ENCODE measurements at regions not wholly inside any gene's neighbourhood (a gene's known extent, or its start where the extent isn't known, plus 50 kb on each side); places are given as distances from the start of the nearest gene placed in this dataset.

DNA sequence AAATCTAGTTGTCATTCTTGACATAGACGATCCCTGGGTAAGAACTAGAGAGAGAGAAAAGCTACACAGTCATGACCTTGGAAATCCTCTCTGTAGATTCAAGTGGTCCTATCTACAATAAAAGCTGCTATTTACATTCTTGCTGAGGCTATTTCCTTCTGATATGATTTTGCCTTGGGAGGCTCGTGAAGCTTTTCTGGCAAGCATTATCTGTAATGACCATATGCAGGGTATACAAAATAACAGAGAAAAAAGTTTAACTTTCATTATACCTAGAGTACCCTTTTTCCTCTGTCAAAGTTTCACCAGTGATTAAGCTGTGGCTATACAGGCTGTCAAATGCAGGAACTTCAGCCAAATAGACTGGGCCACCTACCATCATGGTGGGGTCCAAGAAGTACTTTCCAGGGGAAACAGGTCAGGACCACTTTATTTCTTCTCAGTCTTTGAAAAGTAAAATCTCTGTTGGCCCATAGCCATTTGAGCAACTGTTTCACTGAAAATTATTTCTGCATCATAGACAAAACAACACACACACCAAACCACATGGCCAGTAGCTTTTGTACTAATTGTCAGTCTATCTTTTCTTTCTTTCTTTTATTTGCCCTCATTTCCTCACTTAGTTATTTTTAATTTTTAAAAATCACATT, 677.0 kb upstream of the ID4 start:
- no peak overlapping the region for H3K27ac ChIP-seq
- no peak overlapping the region for H3K4me3 ChIP-seq
- TF ChIP-seq, protein P1, sequence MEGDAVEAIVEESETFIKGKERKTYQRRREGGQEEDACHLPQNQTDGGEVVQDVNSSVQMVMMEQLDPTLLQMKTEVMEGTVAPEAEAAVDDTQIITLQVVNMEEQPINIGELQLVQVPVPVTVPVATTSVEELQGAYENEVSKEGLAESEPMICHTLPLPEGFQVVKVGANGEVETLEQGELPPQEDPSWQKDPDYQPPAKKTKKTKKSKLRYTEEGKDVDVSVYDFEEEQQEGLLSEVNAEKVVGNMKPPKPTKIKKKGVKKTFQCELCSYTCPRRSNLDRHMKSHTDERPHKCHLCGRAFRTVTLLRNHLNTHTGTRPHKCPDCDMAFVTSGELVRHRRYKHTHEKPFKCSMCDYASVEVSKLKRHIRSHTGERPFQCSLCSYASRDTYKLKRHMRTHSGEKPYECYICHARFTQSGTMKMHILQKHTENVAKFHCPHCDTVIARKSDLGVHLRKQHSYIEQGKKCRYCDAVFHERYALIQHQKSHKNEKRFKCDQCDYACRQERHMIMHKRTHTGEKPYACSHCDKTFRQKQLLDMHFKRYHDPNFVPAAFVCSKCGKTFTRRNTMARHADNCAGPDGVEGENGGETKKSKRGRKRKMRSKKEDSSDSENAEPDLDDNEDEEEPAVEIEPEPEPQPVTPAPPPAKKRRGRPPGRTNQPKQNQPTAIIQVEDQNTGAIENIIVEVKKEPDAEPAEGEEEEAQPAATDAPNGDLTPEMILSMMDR (IDR thresholded peaks at IDR 0.05), result no peak
- intact Hi-C loops (cut with DNase I), result no loop called here
- H3K4me1 ChIP-seq, result no peaks in the 10 kb centered on the region
- no peaks in the 10 kb centered on the region for H3K27me3 ChIP-seq
- H3K36me3 ChIP-seq, result no peaks in the 10 kb centered on the region
- H3K9ac ChIP-seq (ENCODE audit: low read depth in 2 of 2, low read length in 2 of 2), result no peak overlapping the region
- no peak for DNase-seq
- no peaks in the 10 kb centered on the region for H3K9me3 ChIP-seq

DNA sequence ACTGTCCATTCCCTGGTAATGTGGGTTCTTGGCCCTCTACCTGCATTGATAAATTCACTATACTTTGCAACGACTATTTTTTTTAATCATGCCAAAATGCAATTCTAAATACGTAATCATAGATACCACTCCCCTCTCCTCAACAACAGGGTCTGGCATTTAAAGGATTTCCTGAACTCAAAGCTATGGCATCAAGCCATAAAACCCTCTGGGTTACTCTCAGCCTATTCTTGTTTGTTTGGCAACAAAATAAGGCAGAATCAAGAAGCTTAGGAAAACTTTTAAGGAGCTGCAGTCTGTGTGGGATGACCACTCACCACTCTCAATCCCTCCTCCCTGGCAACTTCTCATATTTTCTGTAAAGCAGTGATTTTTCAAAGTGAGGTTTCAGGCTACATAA, 669.9 kb upstream of the ID4 start:
- DNase-seq, result no peak
- Histone ChIP-seq H3K27me3 (no peaks in the 10 kb centered on the region), H3K27ac (no peak overlapping the region)

DNA sequence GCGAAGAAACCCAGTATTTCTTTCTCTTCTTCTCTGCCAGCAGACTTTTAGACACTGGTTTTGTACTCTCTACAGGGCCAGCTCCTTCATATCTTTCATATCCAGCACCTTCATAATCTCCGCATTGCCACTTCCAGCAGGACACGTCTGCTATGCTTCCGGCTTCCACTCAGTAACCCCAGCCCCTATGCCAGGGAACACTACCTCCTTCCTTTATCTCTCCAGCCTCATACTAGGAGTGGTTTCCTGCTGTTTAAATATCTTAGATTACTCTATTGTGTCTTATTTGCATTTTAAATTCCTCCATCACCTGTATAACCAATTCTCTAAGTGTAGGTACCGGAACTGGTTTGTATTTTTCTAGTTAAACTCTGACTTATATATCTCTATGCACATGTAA, 667.8 kb upstream of the ID4 start:
- H3K36me3 ChIP-seq, result no peaks in the 10 kb centered on the region
- intact Hi-C loops (cut with DNase I), result no loop called here
- TF ChIP-seq, protein P1 (IDR thresholded peaks at IDR 0.05), result no peak
- no peaks in the 10 kb centered on the region for H3K4me1 ChIP-seq
- DNase-seq, result no peak
- H3K27me3 ChIP-seq, result no peaks in the 10 kb centered on the region
- no peak overlapping the region for H3K9ac ChIP-seq (ENCODE audit: low read depth in 2 of 2, low read length in 2 of 2)
- no peaks in the 10 kb centered on the region for H3K9me3 ChIP-seq
- H3K4me3 ChIP-seq, result no peak overlapping the region
- H3K27ac ChIP-seq, result no peak overlapping the region

More for the DNA sequence above, 669.9 kb upstream of the ID4 start:
- no peaks in the 10 kb centered on the region for H3K4me1 ChIP-seq
- intact Hi-C loops (cut with DNase I), result no loop called here
- no peak overlapping the region for H3K9ac ChIP-seq (ENCODE audit: low read depth in 2 of 2, low read length in 2 of 2)
- H3K36me3 ChIP-seq, result no peaks in the 10 kb centered on the region
- TF ChIP-seq, protein P1 (IDR thresholded peaks at IDR 0.05), result no peak
- H3K4me3 ChIP-seq, result no peak overlapping the region
- H3K9me3 ChIP-seq, result no peaks in the 10 kb centered on the region

DNA sequence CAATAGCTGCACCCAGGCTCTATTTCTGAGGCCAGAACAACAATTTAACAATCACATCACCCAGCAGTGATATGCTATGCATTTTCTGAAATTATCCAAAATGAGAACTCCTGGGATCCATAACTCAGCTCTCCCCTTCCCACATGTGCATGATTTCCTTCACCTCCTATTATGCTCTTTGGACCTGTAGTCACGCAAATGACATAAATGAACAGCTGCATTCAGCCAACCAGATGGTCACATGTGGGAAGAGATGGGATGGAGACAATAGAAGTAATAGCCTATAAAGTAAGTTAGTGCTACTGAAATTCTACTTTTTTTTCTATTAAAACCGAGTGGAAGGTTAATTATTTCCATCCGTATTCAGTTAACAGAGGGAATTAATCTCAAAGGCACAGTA, 662.1 kb upstream of the ID4 start:
- no peak for DNase-seq
- TF ChIP-seq, protein P1 (IDR thresholded peaks at IDR 0.05), result no peak
- H3K36me3 ChIP-seq, result no peaks in the 10 kb centered on the region
- H3K4me3 ChIP-seq, result no peak overlapping the region
- intact Hi-C loops (cut with DNase I), result no loop called here
- H3K9me3 ChIP-seq, result no peaks in the 10 kb centered on the region
- no peak overlapping the region for H3K27ac ChIP-seq
- H3K27me3 ChIP-seq, result no peaks in the 10 kb centered on the region
- no peaks in the 10 kb centered on the region for H3K4me1 ChIP-seq
- H3K9ac ChIP-seq (ENCODE audit: low read depth in 2 of 2, low read length in 2 of 2), result no peak overlapping the region

DNA sequence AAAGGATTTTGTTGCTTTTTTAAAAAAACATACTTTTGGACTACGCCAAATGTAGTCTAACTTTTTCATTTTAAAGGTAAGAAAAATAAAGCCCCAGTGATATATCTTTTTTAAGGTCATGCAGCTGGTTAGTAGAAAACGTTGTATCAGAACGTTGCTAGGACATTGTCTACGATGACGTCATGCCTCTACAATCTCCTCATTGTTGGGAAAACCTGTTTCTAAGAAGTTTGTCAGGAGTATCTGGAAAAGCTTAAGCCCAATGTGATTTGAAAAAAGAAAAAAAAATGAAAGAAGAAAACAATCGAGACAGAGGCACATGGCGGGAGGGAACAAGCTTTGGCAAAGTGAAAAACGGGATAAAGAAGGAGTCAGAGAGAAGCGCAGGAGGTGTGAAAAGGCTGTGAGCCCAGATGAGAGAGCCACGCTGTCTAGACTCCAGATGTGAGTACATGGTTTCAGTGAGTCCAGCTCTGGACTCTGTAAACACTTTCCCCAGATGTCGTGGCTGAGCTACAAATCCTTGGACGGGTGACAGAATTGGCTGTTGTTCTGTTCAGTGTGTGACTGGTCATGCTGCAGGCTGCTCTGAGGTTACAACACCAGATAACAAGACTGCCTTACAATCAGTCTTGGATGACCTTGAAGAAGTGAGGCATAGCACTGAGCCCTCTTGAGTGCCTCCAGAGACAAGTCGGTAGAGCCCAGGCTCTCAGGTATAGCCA, 656.7 kb upstream of the ID4 start:
- Histone ChIP-seq H3K27ac (peak overlapping the region; percentile 20), H3K9ac (ENCODE audit: low read depth in 2 of 2, low read length in 2 of 2) (no peak overlapping the region)
- TF ChIP-seq, protein P1 (IDR thresholded peaks at IDR 0.05), result no peak

More for the DNA sequence above, 656.7 kb upstream of the ID4 start:
- H3K27me3 ChIP-seq, result no peaks in the 10 kb centered on the region
- DNase-seq, result peak; percentile 54
- no peaks in the 10 kb centered on the region for H3K9me3 ChIP-seq
- no peaks in the 10 kb centered on the region for H3K36me3 ChIP-seq
- H3K4me3 ChIP-seq, result no peak overlapping the region
- H3K4me1 ChIP-seq, result no peaks in the 10 kb centered on the region
- intact Hi-C loops (cut with DNase I), result no loop called here
